Prostate gland (tissue), 2 donors: ENCODE measurements at regions not wholly inside any gene's neighbourhood (a gene's known extent, or its start where the extent isn't known, plus 50 kb on each side); places are given as distances from the start of the nearest gene placed in this dataset.

Experiments used
- DNase-seq: peaks from one replicate; pipeline ENCODE4 v3.0.0-alpha.2; 2019; ENCODE audit warnings: low spot score
- H3K27ac ChIP-seq, 2 donors: fragments of 200-600 bp; sonication (generic); 2 replicates each; pipeline ENCODE4 v1.5.1; 2017 to 2019
- H3K27me3 ChIP-seq: fragments of 200-600 bp; sonication (generic); replicated peaks from 2 replicates; pipeline ENCODE4 v1.5.1; 2019; ENCODE audit not compliant: insufficient read depth
- H3K36me3 ChIP-seq, 2 donors: fragments of 200-600 bp; sonication (generic); 1 replicate in 1 of 2; 2 replicates in 1 of 2; pipeline versions ENCODE4 v1.5.1 to v1.8.1; 2017 to 2019
- H3K4me1 ChIP-seq: fragments of 200-600 bp; sonication (generic); replicated peaks from 2 replicates; pipeline ENCODE4 v1.5.1; 2019
- H3K4me3 ChIP-seq, 2 donors: fragments of 200-600 bp; sonication (generic); 2 replicates each; pipeline ENCODE4 v1.5.1; 2017 to 2019
- H3K9me3 ChIP-seq: fragments of 200-600 bp; sonication (generic); 2 replicates; pipeline ENCODE4 v1.5.1; 2017
- POLR2A ChIP-seq: fragments of 450-650 bp; IDR thresholded peaks from one replicate; pipeline ENCODE4 v1.6.1; 2016; ENCODE audit warnings: antibody characterized with exemption, mild to moderate bottlenecking
- POLR2AphosphoS5 ChIP-seq: sonication (generic); formaldehyde crosslinking; IDR thresholded peaks from one replicate; pipeline ENCODE4 v1.6.1; 2017; ENCODE audit warnings: antibody characterized with exemption
- WGBS: methylation state at CpG from one replicate; pipeline ENCODE4 v1.1.5; 2018; 5-methylcytosine and 5-hydroxymethylcytosine counted together
- intact Hi-C: fragments of 100-400 bp; cut with DNase I; formaldehyde crosslinking; loops from one replicate; pipeline ENCODE4 v1.14.2; 2022
- TF ChIP-seq, protein P1 (sequence below), 4 experiments: fragments of 200-600 bp in 2 of 4; fragments of 450-650 bp in 2 of 4; sonication (generic) in 2 of 4; IDR thresholded peaks; 1 replicate in 3 of 4; 2 replicates in 1 of 4; pipeline ENCODE4 v1.5.1; 2016 to 2019; ENCODE audit warnings: antibody characterized with exemption in 4 of 4, mild to moderate bottlenecking in 2 of 4, moderate library complexity in 2 of 4

DNA sequence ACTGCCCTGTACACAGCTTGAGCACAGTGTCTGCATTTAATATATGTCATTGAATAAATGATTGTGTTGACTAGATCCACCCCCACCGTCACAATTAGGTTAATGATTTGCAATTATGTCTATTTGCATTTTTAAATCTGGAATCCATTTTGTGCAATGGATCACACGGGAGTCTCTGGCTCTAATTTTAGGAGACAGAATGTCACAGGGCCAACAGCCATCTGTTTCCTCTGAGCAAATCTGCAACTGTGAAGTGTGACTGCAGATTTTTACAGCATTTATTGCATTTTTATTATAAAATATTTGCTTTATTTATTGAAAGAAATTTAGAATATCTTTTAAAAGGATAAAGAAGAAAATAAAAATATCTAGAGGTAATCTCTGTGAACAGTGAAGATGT lies 316.8 kb downstream of the HS3ST1 start:
- Histone ChIP-seq H3K36me3 (no peaks in the 10 kb centered on the region), H3K9me3 (no peaks in the 10 kb centered on the region), H3K27ac (no peak overlapping the region), H3K4me1 (no peaks in the 10 kb centered on the region), H3K27me3 (no peaks in the 10 kb centered on the region), H3K4me3 (no peak overlapping the region)
- WGBS: 41% methylated on average over 2 of the region's 2 CpGs
- TF ChIP-seq, protein P1, sequence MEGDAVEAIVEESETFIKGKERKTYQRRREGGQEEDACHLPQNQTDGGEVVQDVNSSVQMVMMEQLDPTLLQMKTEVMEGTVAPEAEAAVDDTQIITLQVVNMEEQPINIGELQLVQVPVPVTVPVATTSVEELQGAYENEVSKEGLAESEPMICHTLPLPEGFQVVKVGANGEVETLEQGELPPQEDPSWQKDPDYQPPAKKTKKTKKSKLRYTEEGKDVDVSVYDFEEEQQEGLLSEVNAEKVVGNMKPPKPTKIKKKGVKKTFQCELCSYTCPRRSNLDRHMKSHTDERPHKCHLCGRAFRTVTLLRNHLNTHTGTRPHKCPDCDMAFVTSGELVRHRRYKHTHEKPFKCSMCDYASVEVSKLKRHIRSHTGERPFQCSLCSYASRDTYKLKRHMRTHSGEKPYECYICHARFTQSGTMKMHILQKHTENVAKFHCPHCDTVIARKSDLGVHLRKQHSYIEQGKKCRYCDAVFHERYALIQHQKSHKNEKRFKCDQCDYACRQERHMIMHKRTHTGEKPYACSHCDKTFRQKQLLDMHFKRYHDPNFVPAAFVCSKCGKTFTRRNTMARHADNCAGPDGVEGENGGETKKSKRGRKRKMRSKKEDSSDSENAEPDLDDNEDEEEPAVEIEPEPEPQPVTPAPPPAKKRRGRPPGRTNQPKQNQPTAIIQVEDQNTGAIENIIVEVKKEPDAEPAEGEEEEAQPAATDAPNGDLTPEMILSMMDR (IDR thresholded peaks at IDR 0.05): no peak
- TF ChIP-seq POLR2AphosphoS5: no peak
- TF ChIP-seq POLR2A: no peak
- DNase-seq: no peak
- intact Hi-C loops: no loop called here

DNA sequence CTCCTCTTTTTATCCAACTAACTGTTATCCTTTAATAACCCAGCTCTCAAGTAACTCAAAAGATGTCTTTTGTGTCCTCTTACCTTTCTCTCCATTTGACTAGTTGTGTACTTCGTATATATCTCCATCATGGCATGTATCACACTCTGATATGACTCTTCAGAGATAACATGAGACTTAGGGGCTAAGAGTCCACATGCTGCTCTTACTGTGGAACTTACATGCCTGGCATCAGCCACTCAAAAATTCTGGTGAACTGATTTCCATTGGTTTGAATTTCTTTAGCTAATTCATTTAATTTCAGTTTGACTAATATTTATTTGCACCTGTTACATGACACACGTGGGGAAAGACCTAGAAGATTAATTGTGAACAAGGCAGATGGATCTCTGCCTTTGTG lies 317.3 kb downstream of the HS3ST1 start:
- Histone ChIP-seq H3K36me3 (no peaks in the 10 kb centered on the region), H3K27ac (no peak overlapping the region), H3K27me3 (no peaks in the 10 kb centered on the region), H3K9me3 (no peaks in the 10 kb centered on the region), H3K4me1 (no peaks in the 10 kb centered on the region), H3K4me3 (no peak overlapping the region)
- TF ChIP-seq POLR2A: no peak
- TF ChIP-seq, protein P1 (IDR thresholded peaks at IDR 0.05): no peak
- DNase-seq: no peak
- 67% methylated on average over 2 of the region's 2 CpGs for WGBS
- intact Hi-C loops: no loop called here

DNA sequence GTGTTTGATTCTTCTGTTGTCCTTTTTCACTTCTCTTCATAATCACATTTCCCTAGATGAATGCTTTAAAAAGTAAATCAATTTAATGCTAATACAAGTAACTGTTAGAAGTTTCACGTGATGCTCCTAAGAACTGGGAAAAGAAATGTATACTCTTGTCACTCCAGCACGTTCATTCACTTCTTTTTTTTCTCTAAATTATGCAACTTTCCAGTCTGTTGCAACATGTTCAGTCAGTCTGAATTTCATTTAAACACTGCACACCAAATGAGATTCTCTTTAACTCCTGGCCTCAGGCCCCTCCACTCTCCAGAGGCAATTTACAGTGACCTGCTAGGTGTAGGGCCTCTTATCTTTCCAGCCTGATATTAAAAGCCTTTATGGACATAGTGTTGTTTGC lies 321.9 kb downstream of the HS3ST1 start:
- H3K36me3 ChIP-seq: no peaks in the 10 kb centered on the region
- no peak for TF ChIP-seq POLR2A
- no peak for TF ChIP-seq POLR2AphosphoS5
- TF ChIP-seq, protein P1 (IDR thresholded peaks at IDR 0.05): no peak
- intact Hi-C loops: no loop called here
- H3K27ac ChIP-seq: no peak overlapping the region
- no peaks in the 10 kb centered on the region for H3K9me3 ChIP-seq
- 51% methylated on average over 2 of the region's 2 CpGs for WGBS
- H3K27me3 ChIP-seq: no peaks in the 10 kb centered on the region
- no peak for DNase-seq
- H3K4me1 ChIP-seq: no peaks in the 10 kb centered on the region
- no peak overlapping the region for H3K4me3 ChIP-seq

DNA sequence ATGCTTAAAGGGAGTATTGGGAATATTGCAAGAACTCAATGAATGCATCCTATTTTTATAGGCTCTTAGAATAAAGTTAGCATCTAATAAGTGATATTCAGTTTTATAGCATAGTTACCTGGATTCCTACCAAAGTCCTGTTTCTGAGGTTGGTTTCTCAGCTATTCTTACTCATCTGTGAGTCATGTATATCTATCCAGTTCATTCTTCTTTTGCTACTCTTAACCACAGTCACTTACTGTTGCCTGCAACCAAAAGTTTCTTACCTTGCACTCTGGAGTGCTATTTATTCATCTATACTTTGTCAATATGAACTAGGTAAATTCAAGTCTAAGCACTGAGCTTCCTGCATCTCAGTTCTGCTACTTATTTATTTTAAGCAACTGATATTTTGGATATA lies 322.5 kb downstream of the HS3ST1 start:
- intact Hi-C loops: no loop called here
- TF ChIP-seq POLR2AphosphoS5: no peak
- no peaks in the 10 kb centered on the region for H3K9me3 ChIP-seq
- no peaks in the 10 kb centered on the region for H3K27me3 ChIP-seq
- no peak overlapping the region for H3K27ac ChIP-seq
- H3K36me3 ChIP-seq: no peaks in the 10 kb centered on the region
- H3K4me1 ChIP-seq: no peaks in the 10 kb centered on the region
- no peak for DNase-seq
- H3K4me3 ChIP-seq: no peak overlapping the region

DNA sequence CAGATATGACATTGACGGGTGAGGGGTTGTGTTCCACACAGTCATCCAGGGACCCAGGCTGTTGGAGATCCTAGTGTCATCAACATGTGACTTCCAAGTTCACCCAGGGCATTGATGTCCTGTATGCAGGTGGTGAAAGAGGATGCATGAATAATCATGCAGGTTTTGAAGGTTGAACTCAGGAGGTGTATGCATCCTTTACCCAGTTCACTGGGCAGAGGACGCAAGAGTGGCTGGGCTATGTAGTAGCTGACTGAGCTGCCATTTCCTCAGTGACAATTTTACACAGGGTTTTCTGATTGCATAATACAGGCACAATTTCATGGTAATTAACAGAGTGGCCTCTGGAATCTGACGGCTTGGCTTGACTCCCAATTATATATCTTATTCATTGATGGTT lies 323.0 kb downstream of the HS3ST1 start:
- no peak overlapping the region for H3K4me3 ChIP-seq

More for the DNA sequence above, 323.0 kb downstream of the HS3ST1 start:
- H3K9me3 ChIP-seq: no peaks in the 10 kb centered on the region
- DNase-seq: no peak
- TF ChIP-seq POLR2AphosphoS5: no peak
- TF ChIP-seq, protein P1 (IDR thresholded peaks at IDR 0.05): no peak
- TF ChIP-seq POLR2A: no peak
- H3K27me3 ChIP-seq: no peaks in the 10 kb centered on the region
- no peak overlapping the region for H3K27ac ChIP-seq
- no peaks in the 10 kb centered on the region for H3K36me3 ChIP-seq
- 72% methylated on average over 3 of the region's 3 CpGs for WGBS
- intact Hi-C loops: no loop called here
- H3K4me1 ChIP-seq: no peaks in the 10 kb centered on the region
